COLO668 (cell line): ENCODE measurements at regions not wholly inside any gene's neighbourhood (a gene's known extent, or its start where the extent isn't known, plus 50 kb on each side); places are given as distances from the start of the nearest gene placed in this dataset.
"Not testable (repeated sequence)": the region's sequence is repeated elsewhere in the genome, so short reads cannot be mapped to it uniquely, and the experiment has no call there.

ENCODE experiments used
- DNase-seq: peaks from one replicate; lab custom pipeline; 2025; ENCODE audit not compliant: unreplicated experiment; lab: John Stamatoyannopoulos, UW

GRCh38 chr13:96934889-96935489 is 59.3 kb downstream of the OXGR1 start:
- DNase-seq = peak; percentile 42

DNA sequence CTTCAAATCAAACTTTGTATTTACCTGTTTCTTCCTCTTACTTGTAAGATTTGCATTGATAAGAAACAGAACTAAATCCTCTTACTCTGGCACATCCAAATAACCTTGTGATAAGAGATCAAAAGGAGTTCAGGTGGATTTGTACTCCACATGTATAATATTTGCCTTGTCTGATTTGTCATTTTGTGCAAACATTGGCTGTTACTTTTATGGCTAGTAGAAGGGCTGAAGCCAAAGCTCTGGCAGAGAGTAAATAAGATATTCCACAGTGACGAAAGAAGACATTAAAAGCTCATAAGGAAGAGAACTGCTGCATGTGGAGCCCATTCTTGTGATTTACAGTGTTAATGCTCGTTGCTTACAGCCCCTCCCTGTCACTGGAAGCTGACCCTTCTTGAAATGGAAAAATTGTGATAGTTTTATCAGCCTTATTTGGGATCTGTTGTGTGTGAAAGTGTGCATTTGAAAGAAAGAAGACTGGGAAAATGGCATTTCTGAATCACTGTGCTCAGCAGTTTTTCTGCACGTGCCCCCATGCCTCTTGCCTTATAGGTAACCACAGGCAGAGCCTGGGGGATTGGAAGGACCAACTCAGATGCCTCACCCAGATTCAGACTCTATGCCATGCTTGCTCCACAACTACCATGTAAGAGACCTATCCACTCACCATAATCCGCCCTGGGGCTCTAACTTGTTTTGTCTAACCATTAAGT is 68.2 kb downstream of the OXGR1 start:
- no peak for DNase-seq

GRCh38 chr13:96925477-96925876 is 68.8 kb downstream of the OXGR1 start:
- DNase-seq = no peak

DNA sequence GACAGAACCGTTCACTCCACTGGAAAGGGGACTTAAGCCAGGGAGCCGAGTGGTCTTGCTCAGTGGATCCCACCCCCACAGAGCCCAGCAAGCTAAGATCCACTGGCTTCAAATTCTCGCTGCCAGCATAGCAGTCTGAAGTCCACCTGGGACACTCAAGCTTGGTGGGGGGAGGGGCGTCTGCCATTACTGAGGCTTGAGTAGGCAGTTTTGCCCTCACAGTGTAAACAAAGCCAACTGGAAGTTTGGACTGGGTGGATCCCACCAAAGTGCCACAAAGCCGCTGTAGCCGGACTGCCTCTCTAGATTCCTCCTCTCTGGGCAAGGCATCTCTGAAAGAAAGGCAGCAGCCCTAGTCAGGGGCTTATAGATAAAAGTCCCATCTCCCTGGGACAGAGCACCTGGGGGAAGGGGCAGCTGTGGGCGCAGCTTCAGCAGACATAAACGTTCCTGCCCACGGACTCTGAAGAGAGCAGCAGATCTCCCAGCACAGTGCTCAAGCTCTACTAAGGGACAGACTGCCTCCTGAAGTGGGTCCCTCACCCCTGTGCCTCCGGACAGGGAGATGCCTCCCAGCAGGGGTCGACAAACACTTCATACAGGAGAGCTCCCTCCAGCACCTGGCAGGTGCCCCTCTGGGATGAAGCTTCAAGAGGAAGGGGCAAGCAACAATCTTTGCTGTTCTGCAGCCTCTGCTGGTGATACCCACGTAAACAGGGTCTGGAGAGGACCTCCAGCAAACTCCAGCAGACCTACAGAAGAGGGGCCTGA is 75.2 kb downstream of the OXGR1 start:
- not testable (repeated sequence) for DNase-seq

DNA sequence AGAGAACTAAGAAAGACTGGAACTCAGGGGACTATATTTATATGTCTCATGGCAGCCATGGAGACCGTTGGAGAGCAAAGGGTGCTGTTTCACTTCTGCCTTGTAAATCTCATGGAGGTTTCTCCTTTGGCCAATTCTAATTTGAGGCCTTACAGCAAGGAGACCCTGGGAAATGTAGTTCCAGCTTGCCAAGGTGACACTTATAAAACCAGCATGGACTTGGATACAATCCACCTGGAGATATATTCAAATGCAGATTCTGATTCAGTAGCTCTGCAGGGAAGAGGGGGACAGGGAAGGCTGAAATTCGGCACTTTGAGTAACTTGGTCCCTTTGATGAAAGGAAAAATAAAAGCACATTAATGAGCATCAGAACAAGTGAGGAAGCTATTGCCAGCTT is 90.0 kb downstream of the OXGR1 start:
- no peak for DNase-seq

DNA sequence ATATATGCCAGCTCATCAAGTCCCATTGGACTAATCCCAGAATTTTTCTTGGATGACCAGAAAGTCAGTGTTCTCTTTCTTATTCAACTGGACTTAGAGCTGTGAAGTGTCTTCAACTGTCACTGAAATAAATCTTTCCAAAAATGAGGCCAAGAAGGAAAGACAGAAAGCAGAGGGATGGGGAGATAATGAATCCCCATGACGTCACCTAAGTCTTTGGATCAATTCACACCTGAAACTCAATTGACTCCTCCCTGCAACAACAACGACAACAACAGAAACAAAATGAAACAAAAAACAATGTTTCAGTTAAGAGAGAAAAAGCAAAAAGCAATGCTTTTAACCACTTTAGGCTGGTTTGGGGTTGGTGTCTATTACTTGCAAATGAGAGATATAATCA is 91.2 kb downstream of the OXGR1 start:
- DNase-seq = no peak

DNA sequence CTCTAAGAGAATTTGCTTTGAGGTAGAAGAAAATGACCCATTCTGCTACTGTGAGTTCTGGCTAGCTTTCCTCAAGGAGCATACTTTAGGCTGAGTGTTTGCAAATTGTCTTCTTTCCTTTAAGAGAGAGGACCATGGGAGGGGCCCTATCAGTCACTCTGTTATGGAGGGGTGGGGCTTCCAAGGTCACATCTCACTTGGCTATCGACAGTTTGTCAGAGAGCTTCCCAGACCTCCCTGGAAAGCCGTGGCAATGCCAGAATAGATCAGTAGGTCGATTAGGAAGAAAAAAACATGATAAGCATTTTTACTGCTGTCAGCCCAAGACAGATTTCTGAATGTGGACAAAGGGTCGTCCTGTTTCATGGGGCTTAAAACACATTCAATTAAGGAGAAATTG is 93.3 kb downstream of the OXGR1 start:
- DNase-seq = no peak

DNA sequence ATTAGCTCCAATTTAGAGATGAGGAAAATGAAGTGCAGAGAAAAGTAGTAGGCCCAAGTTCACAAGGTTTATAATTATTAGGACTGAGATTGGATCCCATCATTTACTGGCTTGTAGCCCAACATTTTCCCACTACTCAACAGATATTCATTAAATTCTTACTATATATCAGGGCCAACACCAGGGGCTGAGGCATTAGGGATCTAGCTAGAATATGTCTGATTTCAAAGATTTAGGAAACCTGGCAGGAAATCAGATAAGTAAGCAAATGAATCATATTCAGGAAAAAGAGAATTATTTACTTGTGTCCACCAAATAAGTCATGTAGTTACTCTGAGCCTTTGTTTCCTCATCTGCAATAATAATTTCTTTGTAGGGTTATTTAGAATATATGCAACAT is 94.3 kb downstream of the OXGR1 start:
- DNase-seq = no peak

DNA sequence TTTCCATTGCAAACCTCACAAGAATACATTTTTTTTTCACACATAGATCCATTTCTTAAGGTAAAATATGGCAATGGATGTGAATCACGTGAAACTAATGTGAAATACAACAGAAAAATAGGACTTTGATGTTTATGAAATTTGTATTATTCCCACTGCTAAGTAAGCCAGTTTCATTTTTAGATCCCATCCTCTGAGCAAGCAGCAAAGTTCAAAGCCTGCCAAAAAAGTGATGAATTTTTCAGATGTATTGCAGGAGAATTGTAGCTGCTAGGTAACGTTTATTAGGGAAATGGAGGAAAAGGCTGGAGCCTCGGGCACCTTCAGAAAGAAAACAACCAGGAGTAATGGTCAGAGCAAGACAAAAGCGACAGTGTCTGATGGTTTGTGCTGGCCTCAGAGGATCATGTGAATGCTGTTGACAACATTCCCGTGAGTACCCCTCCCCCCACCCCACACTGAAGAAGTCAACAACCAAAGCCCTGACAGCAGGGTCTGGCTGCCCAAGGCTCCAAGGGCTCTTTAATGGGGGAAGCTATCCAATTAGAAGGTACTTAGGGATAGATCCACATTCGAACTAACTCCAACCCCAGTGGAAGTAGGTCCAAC is 95.5 kb downstream of the OXGR1 start:
- DNase-seq = no peak

DNA sequence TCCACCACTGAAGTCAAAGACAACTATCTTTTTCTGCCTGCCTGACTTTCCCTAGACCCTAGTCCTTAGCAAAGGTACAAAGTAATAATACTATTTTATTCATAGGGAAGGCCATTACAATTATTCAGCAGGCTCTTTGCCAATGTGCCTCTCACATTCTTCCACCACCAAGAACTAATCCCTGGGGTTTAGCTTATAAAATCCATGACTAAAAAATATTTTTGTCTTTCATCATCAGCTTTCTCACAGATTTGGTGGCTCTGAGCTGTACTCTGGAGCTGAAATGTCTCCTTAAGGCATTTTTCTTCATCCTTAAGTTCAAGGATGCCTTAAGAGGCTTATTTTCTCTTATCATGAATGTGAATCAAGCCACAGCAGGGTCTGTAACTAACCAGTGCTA is 96.1 kb downstream of the OXGR1 start:
- DNase-seq = no peak
